HepG2 (cell line): ENCODE measurements at regions not wholly inside any gene's neighbourhood (a gene's known extent, or its start where the extent isn't known, plus 50 kb on each side); places are given as distances from the start of the nearest gene placed in this dataset.
A peak's percentile ranks its signal among the peaks of the same experiment; 100 is the strongest.

Source experiments
- CCAR2 ChIP-seq: fragments of 200-400 bp; formaldehyde crosslinking; optimal IDR thresholded peaks from 2 replicates; pipeline ENCODE3; 2018; ENCODE audit warnings: low read depth, mild to moderate bottlenecking, low read length, moderate library complexity
- EZH2 ChIP-seq: conservative IDR thresholded peaks from 2 replicates; pipeline ENCODE4 v1.6.1; 2012; ENCODE audit warnings: mild to moderate bottlenecking, low read depth, low read length, moderate library complexity
- FOXA1 ChIP-seq, 2 experiments: fragments of 450-650 bp in 1 of 2; sonication (generic) in 1 of 2; formaldehyde crosslinking in 1 of 2; IDR thresholded peaks; 2 replicates each; pipeline versions ENCODE4 v1.4.0 to v1.6.1; 2016 to 2020; ENCODE audit warnings: missing genetic modification reagents in 1 of 2
- GATAD1 ChIP-seq: IDR thresholded peaks from 2 replicates; pipeline ENCODE4 v1.6.1; 2016; ENCODE audit warnings: missing genetic modification reagents, missing compliant biosample characterization
- HIVEP1 ChIP-seq: sonication (generic); formaldehyde crosslinking; IDR thresholded peaks from 2 replicates; pipeline ENCODE4 v1.4.0; 2020; ENCODE audit warnings: mild to moderate bottlenecking, missing genetic modification reagents
- MED13 ChIP-seq: sonication (generic); formaldehyde crosslinking; IDR thresholded peaks from 2 replicates; pipeline ENCODE4 v1.5.0; 2020; ENCODE audit warnings: missing genetic modification reagents
- NCOA2 ChIP-seq: sonication (generic); formaldehyde crosslinking; IDR thresholded peaks from 2 replicates; pipeline ENCODE4 v1.8.0; 2022; ENCODE audit warnings: inconsistent platforms
- NFYC ChIP-seq: IDR thresholded peaks from 2 replicates; pipeline ENCODE4 v1.6.1; 2016; ENCODE audit warnings: missing genetic modification reagents, missing compliant biosample characterization
- NR2F6 ChIP-seq, 2 experiments: IDR thresholded peaks; 2 replicates each; pipeline ENCODE4 v1.6.1; 2016; ENCODE audit warnings: antibody characterized with exemption in 1 of 2, mild to moderate bottlenecking in 1 of 2
- REPIN1 ChIP-seq: sonication (generic); formaldehyde crosslinking; IDR thresholded peaks from 2 replicates; pipeline ENCODE4 v1.8.0; 2022; ENCODE audit warnings: missing genetic modification reagents, low read depth, mild to moderate bottlenecking, borderline replicate concordance
- SMAD9 ChIP-seq: sonication (generic); formaldehyde crosslinking; IDR thresholded peaks from 2 replicates; pipeline ENCODE4 v1.5.1; 2020; ENCODE audit warnings: mild to moderate bottlenecking, missing genetic modification reagents
- SRSF9 ChIP-seq: fragments of 200-400 bp; formaldehyde crosslinking; IDR thresholded peaks from 2 replicates; pipeline ENCODE4 v1.6.1; 2018; ENCODE audit warnings: borderline replicate concordance, mild to moderate bottlenecking, low read depth, low read length; ENCODE audit not compliant: insufficient read depth, poor library complexity, severe bottlenecking
- TARDBP ChIP-seq: sonication (generic); formaldehyde crosslinking; IDR thresholded peaks from 2 replicates; pipeline ENCODE4 v1.8.0; 2022; ENCODE audit warnings: mild to moderate bottlenecking, missing genetic modification reagents
- ZBTB7B ChIP-seq: sonication (generic); formaldehyde crosslinking; IDR thresholded peaks from 2 replicates; pipeline ENCODE4 v1.4.0; 2020; ENCODE audit warnings: missing genetic modification reagents
- ZMAT3 ChIP-seq: sonication (generic); formaldehyde crosslinking; conservative IDR thresholded peaks from 2 replicates; pipeline ENCODE4 v1.7.0; 2021; ENCODE audit warnings: missing genetic modification reagents
- ZNF124 ChIP-seq: sonication (generic); formaldehyde crosslinking; IDR thresholded peaks from 2 replicates; pipeline ENCODE4 v1.4.0; 2020; ENCODE audit warnings: missing genetic modification reagents
- ZNF17 ChIP-seq: sonication (generic); formaldehyde crosslinking; IDR thresholded peaks from 2 replicates; pipeline ENCODE4 v1.5.0; 2020; ENCODE audit warnings: mild to moderate bottlenecking, missing genetic modification reagents
- ZNF18 ChIP-seq: sonication (generic); formaldehyde crosslinking; IDR thresholded peaks from 2 replicates; pipeline ENCODE4 v1.8.0; 2022; ENCODE audit warnings: mild to moderate bottlenecking, missing genetic modification reagents; ENCODE audit not compliant: insufficient replicate concordance
- ZNF225 ChIP-seq: sonication (generic); formaldehyde crosslinking; IDR thresholded peaks from 2 replicates; pipeline ENCODE4 v1.4.0; 2020; ENCODE audit warnings: mild to moderate bottlenecking, missing genetic modification reagents
- ZNF33A ChIP-seq: sonication (generic); formaldehyde crosslinking; IDR thresholded peaks from 2 replicates; pipeline ENCODE4 v1.5.1; 2020; ENCODE audit warnings: missing genetic modification reagents, mild to moderate bottlenecking, moderate library complexity, borderline replicate concordance
- ZNF367 ChIP-seq: sonication (generic); formaldehyde crosslinking; IDR thresholded peaks from 2 replicates; pipeline ENCODE4 v1.4.0; 2020; ENCODE audit warnings: missing genetic modification reagents, borderline replicate concordance
- ZNF563 ChIP-seq: sonication (generic); formaldehyde crosslinking; IDR thresholded peaks from 2 replicates; pipeline ENCODE4 v1.8.0; 2022; ENCODE audit warnings: mild to moderate bottlenecking, moderate library complexity, missing genetic modification reagents
- ZNF891 ChIP-seq: sonication (generic); formaldehyde crosslinking; IDR thresholded peaks from 2 replicates; pipeline ENCODE4 v1.5.0; 2020; ENCODE audit warnings: mild to moderate bottlenecking, missing genetic modification reagents
- TF ChIP-seq, protein P1 (sequence below): sonication (generic); formaldehyde crosslinking; IDR thresholded peaks from 2 replicates; pipeline ENCODE4 v1.4.0; 2020; ENCODE audit warnings: missing genetic modification reagents
- TF ChIP-seq, protein P2 (sequence below): sonication (generic); formaldehyde crosslinking; IDR thresholded peaks from 2 replicates; pipeline ENCODE4 v1.5.0; 2020; ENCODE audit warnings: missing genetic modification reagents

DNA sequence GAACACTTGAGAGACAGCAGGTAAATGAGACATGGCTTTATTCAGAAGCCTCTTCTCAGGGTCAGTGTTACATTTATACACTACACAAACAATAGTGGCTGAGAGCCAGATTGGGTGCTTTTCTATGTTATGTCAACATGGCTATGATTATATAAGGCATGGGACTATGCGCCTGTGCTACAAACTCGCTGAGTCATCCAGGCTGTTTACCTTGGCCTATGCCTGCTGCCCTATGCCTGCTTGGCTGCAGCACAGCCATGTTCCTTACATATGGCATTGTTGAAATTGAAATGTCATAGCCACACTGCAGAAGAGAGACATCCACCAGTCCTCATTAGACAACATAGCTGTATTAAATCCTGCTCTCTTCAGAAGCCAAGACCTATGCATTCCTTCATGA, 236.3 kb upstream of the NWD2 start (continued):
- TF ChIP-seq NCOA2 (peak; percentile 83), NFYC (CRISPR knock-in tag) (no peak), ZMAT3 (CRISPR knock-in tag) (no peak; the same call in 1 of the 2 replicates), HIVEP1 (CRISPR knock-in tag) (no peak), SMAD9 (CRISPR knock-in tag) (no peak), REPIN1 (peak; percentile 49; the same call in 1 of the 2 replicates), ZNF17 (CRISPR knock-in tag) (no peak), ZNF18 (CRISPR knock-in tag) (no peak), MED13 (CRISPR knock-in tag) (0 out of 2 replicates have a peak, but pooled peaks have one; percentile 63), ZBTB7B (CRISPR knock-in tag) (no peak), SRSF9 (no peak), GATAD1 (CRISPR knock-in tag) (peak; percentile 69; the same call in 1 of the 2 replicates), ZNF33A (CRISPR knock-in tag) (no peak), ZNF225 (CRISPR knock-in tag) (no peak), CCAR2 (no peak), ZNF891 (no peak), ZNF563 (CRISPR knock-in tag) (no peak), EZH2 (no peak), TARDBP (CRISPR knock-in tag) (peak; percentile 55; the same call in 1 of the 2 replicates), ZNF124 (CRISPR knock-in tag) (peak; percentile 59; the same call in 1 of the 2 replicates), FOXA1 (IDR thresholded peaks at IDR 0.05) (peak; percentile 93), FOXA1 (CRISPR knock-in tag; IDR thresholded peaks at IDR 0.05) (peak; percentile 99), ZNF367 (no peak), NR2F6 (IDR thresholded peaks at IDR 0.05) (peak; percentile 54), NR2F6 (CRISPR knock-in tag; IDR thresholded peaks at IDR 0.05) (peak; percentile 78; the same call in 1 of the 2 replicates)
- TF ChIP-seq, protein P1, sequence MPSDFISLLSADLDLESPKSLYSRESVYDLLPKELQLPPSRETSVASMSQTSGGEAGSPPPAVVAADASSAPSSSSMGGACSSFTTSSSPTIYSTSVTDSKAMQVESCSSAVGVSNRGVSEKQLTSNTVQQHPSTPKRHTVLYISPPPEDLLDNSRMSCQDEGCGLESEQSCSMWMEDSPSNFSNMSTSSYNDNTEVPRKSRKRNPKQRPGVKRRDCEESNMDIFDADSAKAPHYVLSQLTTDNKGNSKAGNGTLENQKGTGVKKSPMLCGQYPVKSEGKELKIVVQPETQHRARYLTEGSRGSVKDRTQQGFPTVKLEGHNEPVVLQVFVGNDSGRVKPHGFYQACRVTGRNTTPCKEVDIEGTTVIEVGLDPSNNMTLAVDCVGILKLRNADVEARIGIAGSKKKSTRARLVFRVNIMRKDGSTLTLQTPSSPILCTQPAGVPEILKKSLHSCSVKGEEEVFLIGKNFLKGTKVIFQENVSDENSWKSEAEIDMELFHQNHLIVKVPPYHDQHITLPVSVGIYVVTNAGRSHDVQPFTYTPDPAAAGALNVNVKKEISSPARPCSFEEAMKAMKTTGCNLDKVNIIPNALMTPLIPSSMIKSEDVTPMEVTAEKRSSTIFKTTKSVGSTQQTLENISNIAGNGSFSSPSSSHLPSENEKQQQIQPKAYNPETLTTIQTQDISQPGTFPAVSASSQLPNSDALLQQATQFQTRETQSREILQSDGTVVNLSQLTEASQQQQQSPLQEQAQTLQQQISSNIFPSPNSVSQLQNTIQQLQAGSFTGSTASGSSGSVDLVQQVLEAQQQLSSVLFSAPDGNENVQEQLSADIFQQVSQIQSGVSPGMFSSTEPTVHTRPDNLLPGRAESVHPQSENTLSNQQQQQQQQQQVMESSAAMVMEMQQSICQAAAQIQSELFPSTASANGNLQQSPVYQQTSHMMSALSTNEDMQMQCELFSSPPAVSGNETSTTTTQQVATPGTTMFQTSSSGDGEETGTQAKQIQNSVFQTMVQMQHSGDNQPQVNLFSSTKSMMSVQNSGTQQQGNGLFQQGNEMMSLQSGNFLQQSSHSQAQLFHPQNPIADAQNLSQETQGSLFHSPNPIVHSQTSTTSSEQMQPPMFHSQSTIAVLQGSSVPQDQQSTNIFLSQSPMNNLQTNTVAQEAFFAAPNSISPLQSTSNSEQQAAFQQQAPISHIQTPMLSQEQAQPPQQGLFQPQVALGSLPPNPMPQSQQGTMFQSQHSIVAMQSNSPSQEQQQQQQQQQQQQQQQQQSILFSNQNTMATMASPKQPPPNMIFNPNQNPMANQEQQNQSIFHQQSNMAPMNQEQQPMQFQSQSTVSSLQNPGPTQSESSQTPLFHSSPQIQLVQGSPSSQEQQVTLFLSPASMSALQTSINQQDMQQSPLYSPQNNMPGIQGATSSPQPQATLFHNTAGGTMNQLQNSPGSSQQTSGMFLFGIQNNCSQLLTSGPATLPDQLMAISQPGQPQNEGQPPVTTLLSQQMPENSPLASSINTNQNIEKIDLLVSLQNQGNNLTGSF (CRISPR knock-in tag): no peak
- TF ChIP-seq, protein P2, sequence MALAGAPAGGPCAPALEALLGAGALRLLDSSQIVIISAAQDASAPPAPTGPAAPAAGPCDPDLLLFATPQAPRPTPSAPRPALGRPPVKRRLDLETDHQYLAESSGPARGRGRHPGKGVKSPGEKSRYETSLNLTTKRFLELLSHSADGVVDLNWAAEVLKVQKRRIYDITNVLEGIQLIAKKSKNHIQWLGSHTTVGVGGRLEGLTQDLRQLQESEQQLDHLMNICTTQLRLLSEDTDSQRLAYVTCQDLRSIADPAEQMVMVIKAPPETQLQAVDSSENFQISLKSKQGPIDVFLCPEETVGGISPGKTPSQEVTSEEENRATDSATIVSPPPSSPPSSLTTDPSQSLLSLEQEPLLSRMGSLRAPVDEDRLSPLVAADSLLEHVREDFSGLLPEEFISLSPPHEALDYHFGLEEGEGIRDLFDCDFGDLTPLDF (CRISPR knock-in tag): no peak
